ENCODE measurements at regions not wholly inside any gene's neighbourhood (a gene's known extent, or its start where the extent isn't known, plus 50 kb on each side); places are given as distances from the start of the nearest gene placed in this dataset.
"Not testable (repeated sequence)": the region's sequence is repeated elsewhere in the genome, so short reads cannot be mapped to it uniquely, and the experiment has no call there.

- no peak for DNase-seq
These were observed 60.1 kb upstream of the ZNF184 start for GRCh38 chr6:27532820-27533538.

- no peak for DNase-seq
These were observed 59.0 kb upstream of the ZNF184 start for GRCh38 chr6:27531772-27532459.

- not testable (repeated sequence) for DNase-seq
These were observed 56.9 kb upstream of the ZNF184 start for GRCh38 chr6:27529796-27530195.

GRCh38 chr6:27528714-27529113, 55.8 kb upstream of the ZNF184 start:
- no peak for DNase-seq

Data from NCI-H2081 treated with DMSO at 0.1 percent for 48 hours (cell line).